HCT116 (cell line): ENCODE measurements at regions not wholly inside any gene's neighbourhood (a gene's known extent, or its start where the extent isn't known, plus 50 kb on each side); places are given as distances from the start of the nearest gene placed in this dataset.

Experiments used
- CTCF ChIP-seq, 3 experiments: fragments of 200-600 bp in 1 of 3; sonication (generic) in 1 of 3; IDR thresholded peaks in 2 of 3; conservative IDR thresholded peaks in 1 of 3; 2 replicates each; pipeline ENCODE4 v1.5.1; 2012 to 2017; ENCODE audit warnings: low read depth in 2 of 3, low read length in 2 of 3, antibody characterized with exemption in 1 of 3, borderline replicate concordance in 1 of 3, control low read depth in 1 of 3, mild to moderate bottlenecking in 1 of 3, mixed read lengths in 1 of 3, mixed run types in 1 of 3, moderate library complexity in 1 of 3; ENCODE audit not compliant: insufficient read depth in 1 of 3
- MAX ChIP-seq: IDR thresholded peaks from 2 replicates; pipeline ENCODE4 v1.6.1; 2012
- SIN3A ChIP-seq: IDR thresholded peaks from 2 replicates; pipeline ENCODE4 v1.6.1; 2012; ENCODE audit warnings: low read depth
- ZNF274 ChIP-seq: fragments of 200-500 bp; sonication (Bioruptor generic); IDR thresholded peaks from 2 replicates; pipeline ENCODE4 v1.6.1; 2014; ENCODE audit warnings: mild to moderate bottlenecking, low read depth, low read length, inconsistent platforms

GRCh38 chr3:187565701-187566100 is 104.5 kb downstream of the SST start:
- TF ChIP-seq SIN3A (no peak), ZNF274 (no peak), CTCF (IDR thresholded peaks at IDR 0.05 in 2 of 3, conservative IDR thresholded peaks at IDR 0.05 in 1 of 3; ENCODE audit: borderline replicate concordance in 1 of 3, insufficient read depth in 1 of 3, low read depth in 2 of 3, low read length in 2 of 3) (no peak), MAX (no peak)
